Upper lobe of left lung (tissue), 6 donors: ENCODE measurements at regions not wholly inside any gene's neighbourhood (a gene's known extent, or its start where the extent isn't known, plus 50 kb on each side); places are given as distances from the start of the nearest gene placed in this dataset.
A peak's percentile ranks its signal among the peaks of the same experiment; 100 is the strongest.

Source experiments
- ATAC-seq, 2 donors: fragments of 200-7000 bp; cut with Tn5 transposase; one replicate each; pipeline ENCODE4 v1.9.1; 2022; ENCODE audit warnings: mild to moderate bottlenecking in 2 of 2, moderate library complexity in 2 of 2; ENCODE audit not compliant: low FRiP score in 2 of 2
- DNase-seq, 2 donors: peaks; one replicate each; pipeline ENCODE4 v3.0.0-alpha.2; 2019 to 2020
- H3K27ac ChIP-seq, 4 donors: fragments of 200-600 bp; sonication (generic); one replicate each; pipeline ENCODE4 v1.5.1; 2016 to 2019
- H3K27me3 ChIP-seq, 4 donors: fragments of 200-600 bp; sonication (generic); one replicate each; pipeline ENCODE4 v1.5.1; 2017 to 2019
- H3K36me3 ChIP-seq, 4 donors: fragments of 200-600 bp; sonication (generic); one replicate each; pipeline ENCODE4 v1.5.1; 2016 to 2019
- H3K4me1 ChIP-seq, 4 donors: fragments of 200-600 bp; sonication (generic); one replicate each; pipeline ENCODE4 v1.5.1; 2018 to 2019
- H3K4me3 ChIP-seq, 4 donors: fragments of 200-600 bp; sonication (generic); one replicate each; pipeline ENCODE4 v1.5.1; 2017 to 2019; ENCODE audit warnings: mild to moderate bottlenecking in 2 of 4, moderate library complexity in 1 of 4
- H3K9me3 ChIP-seq, 4 donors: fragments of 200-600 bp; sonication (generic); one replicate each; pipeline ENCODE4 v1.5.1; 2018 to 2019
- CTCF ChIP-seq, 6 experiments: fragments of 450-650 bp in 4 of 6; fragments of 200-600 bp in 2 of 6; sonication (generic) in 2 of 6; IDR thresholded peaks; one replicate each; pipeline ENCODE4 v1.5.1; 2016 to 2019; ENCODE audit warnings: antibody characterized with exemption in 6 of 6
- EP300 ChIP-seq, 4 donors: sonication (generic); formaldehyde crosslinking; IDR thresholded peaks; one replicate each; pipeline ENCODE4 v1.5.1; 2017; ENCODE audit warnings: antibody characterized with exemption in 4 of 4, control low read depth in 2 of 4
- POLR2A ChIP-seq, 4 donors: fragments of 450-650 bp; IDR thresholded peaks; one replicate each; pipeline ENCODE4 v1.5.1; 2016 to 2017; ENCODE audit warnings: antibody characterized with exemption in 4 of 4, mild to moderate bottlenecking in 2 of 4
- POLR2AphosphoS5 ChIP-seq, 2 donors: sonication (generic); formaldehyde crosslinking; IDR thresholded peaks; one replicate each; pipeline ENCODE4 v1.5.1; 2017; ENCODE audit warnings: antibody characterized with exemption in 2 of 2
- WGBS, 2 donors: methylation state at CpG; one replicate each; pipeline ENCODE4 v1.1.5; 2017 to 2018; 5-methylcytosine and 5-hydroxymethylcytosine counted together
- donor health status: DM: no; HTN: no; CAD: no; lungs with moderate emphysema.
- donor health status: DM: no; HTN: yes; CAD: no; lungs with severe emphysema.

GRCh38 chr5:52605317-52606313 lies 182.1 kb upstream of the ITGA1 start:
- Histone ChIP-seq H3K4me3 (no peak overlapping the region), H3K27me3 (no peaks in the 10 kb centered on the region), H3K9me3 (no peaks in the 10 kb centered on the region), H3K36me3 (no peaks in the 10 kb centered on the region), H3K27ac (no peak overlapping the region), H3K4me1 (no peaks in the 10 kb centered on the region)
- no peak for TF ChIP-seq CTCF (IDR thresholded peaks at IDR 0.05)
- TF ChIP-seq POLR2AphosphoS5 (IDR thresholded peaks at IDR 0.05): no peak
- TF ChIP-seq POLR2A (IDR thresholded peaks at IDR 0.05): no peak
- no peak for TF ChIP-seq EP300 (IDR thresholded peaks at IDR 0.05)
- DNase-seq: no peak
- 80 to 81% methylated on average over 6 of the region's 6 CpGs for whole genome bisulfite sequencing, 2 donors
- ATAC-seq: no peak

GRCh38 chr5:52607227-52607824 lies 180.4 kb upstream of the ITGA1 start:
- Histone ChIP-seq H3K36me3 (no peaks in the 10 kb centered on the region), H3K4me3 (no peak overlapping the region), H3K4me1 (no peaks in the 10 kb centered on the region), H3K27me3 (no peaks in the 10 kb centered on the region), H3K27ac (no peak overlapping the region), H3K9me3 (no peaks in the 10 kb centered on the region)
- ATAC-seq: no peak
- TF ChIP-seq POLR2A (IDR thresholded peaks at IDR 0.05): no peak
- no peak for TF ChIP-seq CTCF (IDR thresholded peaks at IDR 0.05)
- TF ChIP-seq EP300 (IDR thresholded peaks at IDR 0.05): no peak
- TF ChIP-seq POLR2AphosphoS5 (IDR thresholded peaks at IDR 0.05): no peak
- DNase-seq: no peak

GRCh38 chr5:52620315-52620714 lies 167.4 kb upstream of the ITGA1 start:
- Histone ChIP-seq H3K27ac (no peak overlapping the region), H3K27me3 (no peaks in the 10 kb centered on the region), H3K4me3 (no peak overlapping the region), H3K9me3 (peaks cover 0 to 2% (median 0%) of the 10 kb centered on the region in 4 donors), H3K4me1 (no peaks in the 10 kb centered on the region), H3K36me3 (no peaks in the 10 kb centered on the region)
- DNase-seq (no peak), ATAC-seq (peak in 1 of 2 donors; percentile 59)
- WGBS, 2 donors: 72 to 76% methylated on average over 3 of the region's 3 CpGs
- TF ChIP-seq CTCF (IDR thresholded peaks at IDR 0.05) (no peak), POLR2AphosphoS5 (IDR thresholded peaks at IDR 0.05) (no peak), POLR2A (IDR thresholded peaks at IDR 0.05) (no peak), EP300 (IDR thresholded peaks at IDR 0.05) (no peak)

GRCh38 chr5:52623291-52623690 lies 164.4 kb upstream of the ITGA1 start:
- DNase-seq (no peak), ATAC-seq (no peak)
- Histone ChIP-seq H3K27me3 (no peaks in the 10 kb centered on the region), H3K9me3 (peaks cover 0 to 2% (median 0%) of the 10 kb centered on the region in 4 donors), H3K4me3 (no peak overlapping the region), H3K36me3 (no peaks in the 10 kb centered on the region), H3K27ac (no peak overlapping the region), H3K4me1 (no peaks in the 10 kb centered on the region)
- TF ChIP-seq EP300 (IDR thresholded peaks at IDR 0.05) (no peak), POLR2AphosphoS5 (IDR thresholded peaks at IDR 0.05) (no peak), POLR2A (IDR thresholded peaks at IDR 0.05) (no peak), CTCF (IDR thresholded peaks at IDR 0.05) (no peak)
- WGBS, 2 donors: 48 to 57% methylated on average over 4 of the region's 4 CpGs
